Colonic mucosa (tissue), 4 donors: ENCODE measurements at regions not wholly inside any gene's neighbourhood (a gene's known extent, or its start where the extent isn't known, plus 50 kb on each side); places are given as distances from the start of the nearest gene placed in this dataset.

ENCODE experiments used
- DNase-seq: peaks from one replicate; pipeline ENCODE4 v3.0.0-alpha.2; 2020
- H3K27ac ChIP-seq: fragments of 200-600 bp; one replicate; pipeline ENCODE4 v1.8.0; 2021
- H3K27me3 ChIP-seq: fragments of 200-600 bp; one replicate; pipeline ENCODE4 v1.8.0; 2021
- H3K36me3 ChIP-seq: fragments of 200-600 bp; one replicate; pipeline ENCODE4 v1.8.0; 2021
- H3K4me1 ChIP-seq: fragments of 200-600 bp; one replicate; pipeline ENCODE4 v1.8.0; 2021; ENCODE audit warnings: mild to moderate bottlenecking
- H3K4me3 ChIP-seq: fragments of 200-600 bp; one replicate; pipeline ENCODE4 v1.8.0; 2021
- H3K9ac ChIP-seq, 2 donors: one replicate each; pipeline ENCODE4 v1.7.0; 2013; ENCODE audit warnings: control low read depth in 2 of 2, low read depth in 2 of 2, low read length in 2 of 2
- H3K9me3 ChIP-seq: fragments of 200-600 bp; one replicate; pipeline ENCODE4 v1.8.0; 2021
- intact Hi-C: fragments of 100-400 bp; cut with DNase I; formaldehyde crosslinking; loops from one replicate; pipeline ENCODE4 v1.14.1; 2022
- TF ChIP-seq, protein P1 (sequence below): fragments of 200-600 bp; IDR thresholded peaks from one replicate; pipeline ENCODE4 v1.8.0; 2022; ENCODE audit warnings: antibody characterized with exemption, mild to moderate bottlenecking
- donor health status: healthy.
- donor health status: DM: no; HTN: no; CAD: no.
- donor health status: DM: no; HTN: no; CAD: no.

DNA sequence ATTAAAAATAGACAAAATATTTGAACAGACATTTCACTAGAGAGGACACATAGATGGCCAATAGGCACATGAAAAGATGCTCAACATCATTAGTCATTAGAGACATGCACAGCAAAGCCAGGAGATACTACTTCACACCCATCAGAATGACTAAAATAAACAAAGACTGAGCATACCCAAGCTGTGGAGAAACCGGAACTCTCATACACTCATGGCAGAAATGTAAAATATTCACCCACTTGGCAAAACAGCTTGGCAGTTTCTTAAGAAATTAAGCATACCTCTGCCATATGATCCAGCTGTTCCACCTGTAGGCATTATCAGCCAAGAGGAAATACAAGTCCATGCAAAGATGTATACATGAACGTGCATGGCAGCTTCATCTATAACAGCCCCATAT lies 213.4 kb downstream of the TSHZ3 start:
- Histone ChIP-seq H3K36me3 (no peaks in the 10 kb centered on the region), H3K9me3 (no peaks in the 10 kb centered on the region), H3K4me1 (no peaks in the 10 kb centered on the region), H3K4me3 (no peak overlapping the region), H3K27ac (no peak overlapping the region), H3K9ac (no peak overlapping the region), H3K27me3 (no peaks in the 10 kb centered on the region)
- intact Hi-C loops = no loop called here
- DNase-seq = no peak
- TF ChIP-seq, protein P1, sequence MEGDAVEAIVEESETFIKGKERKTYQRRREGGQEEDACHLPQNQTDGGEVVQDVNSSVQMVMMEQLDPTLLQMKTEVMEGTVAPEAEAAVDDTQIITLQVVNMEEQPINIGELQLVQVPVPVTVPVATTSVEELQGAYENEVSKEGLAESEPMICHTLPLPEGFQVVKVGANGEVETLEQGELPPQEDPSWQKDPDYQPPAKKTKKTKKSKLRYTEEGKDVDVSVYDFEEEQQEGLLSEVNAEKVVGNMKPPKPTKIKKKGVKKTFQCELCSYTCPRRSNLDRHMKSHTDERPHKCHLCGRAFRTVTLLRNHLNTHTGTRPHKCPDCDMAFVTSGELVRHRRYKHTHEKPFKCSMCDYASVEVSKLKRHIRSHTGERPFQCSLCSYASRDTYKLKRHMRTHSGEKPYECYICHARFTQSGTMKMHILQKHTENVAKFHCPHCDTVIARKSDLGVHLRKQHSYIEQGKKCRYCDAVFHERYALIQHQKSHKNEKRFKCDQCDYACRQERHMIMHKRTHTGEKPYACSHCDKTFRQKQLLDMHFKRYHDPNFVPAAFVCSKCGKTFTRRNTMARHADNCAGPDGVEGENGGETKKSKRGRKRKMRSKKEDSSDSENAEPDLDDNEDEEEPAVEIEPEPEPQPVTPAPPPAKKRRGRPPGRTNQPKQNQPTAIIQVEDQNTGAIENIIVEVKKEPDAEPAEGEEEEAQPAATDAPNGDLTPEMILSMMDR = no peak

DNA sequence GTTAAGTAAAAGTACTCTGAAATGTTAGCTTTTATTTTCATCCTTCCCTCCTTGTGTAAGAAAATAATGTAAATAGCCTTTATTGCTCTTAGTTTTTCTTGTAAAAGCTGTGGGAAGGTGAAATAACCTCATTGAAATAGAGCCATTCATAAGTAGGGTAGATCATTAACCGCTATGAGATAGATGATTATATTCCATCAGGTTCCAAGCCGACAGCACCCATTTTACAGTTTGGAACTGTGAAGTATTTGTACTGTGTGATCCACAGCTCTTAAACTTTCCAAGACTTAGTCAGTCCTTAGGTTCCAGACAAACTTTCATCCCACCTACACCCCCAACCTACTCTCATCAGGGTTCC lies 216.5 kb downstream of the TSHZ3 start:
- no peaks in the 10 kb centered on the region for H3K36me3 ChIP-seq
- intact Hi-C loops = no loop called here
- no peak overlapping the region for H3K9ac ChIP-seq
- H3K27ac ChIP-seq = no peak overlapping the region
- H3K9me3 ChIP-seq = no peaks in the 10 kb centered on the region
- no peaks in the 10 kb centered on the region for H3K27me3 ChIP-seq
- TF ChIP-seq, protein P1 = no peak
- no peak overlapping the region for H3K4me3 ChIP-seq
- DNase-seq = no peak
- H3K4me1 ChIP-seq = no peaks in the 10 kb centered on the region

DNA sequence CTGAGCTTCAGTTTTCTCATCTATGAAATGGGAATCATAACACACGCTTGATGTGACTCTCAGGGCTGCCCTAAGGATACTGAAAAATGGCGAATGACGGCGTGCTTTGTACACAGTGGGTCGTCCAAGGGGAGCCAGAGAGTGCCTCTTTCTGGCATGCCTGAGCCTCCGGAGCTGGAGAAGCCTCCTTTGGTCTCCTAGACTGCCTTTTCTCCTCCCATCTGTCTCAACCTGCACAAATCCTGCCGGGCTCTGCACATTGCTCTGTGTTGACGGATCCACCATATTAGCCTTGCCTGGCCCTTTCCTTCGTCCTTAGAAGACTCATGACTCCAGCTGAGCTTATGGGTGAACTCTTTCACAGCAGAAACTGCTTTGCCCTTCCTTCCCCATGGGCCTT lies 220.9 kb downstream of the TSHZ3 start:
- DNase-seq = no peak
- TF ChIP-seq, protein P1 = no peak
- intact Hi-C loops = no loop called here
- no peak overlapping the region for H3K27ac ChIP-seq
- H3K4me1 ChIP-seq = no peaks in the 10 kb centered on the region
- H3K4me3 ChIP-seq = no peak overlapping the region
- H3K36me3 ChIP-seq = no peaks in the 10 kb centered on the region
- H3K9me3 ChIP-seq = no peaks in the 10 kb centered on the region
- no peak overlapping the region for H3K9ac ChIP-seq
- no peaks in the 10 kb centered on the region for H3K27me3 ChIP-seq

DNA sequence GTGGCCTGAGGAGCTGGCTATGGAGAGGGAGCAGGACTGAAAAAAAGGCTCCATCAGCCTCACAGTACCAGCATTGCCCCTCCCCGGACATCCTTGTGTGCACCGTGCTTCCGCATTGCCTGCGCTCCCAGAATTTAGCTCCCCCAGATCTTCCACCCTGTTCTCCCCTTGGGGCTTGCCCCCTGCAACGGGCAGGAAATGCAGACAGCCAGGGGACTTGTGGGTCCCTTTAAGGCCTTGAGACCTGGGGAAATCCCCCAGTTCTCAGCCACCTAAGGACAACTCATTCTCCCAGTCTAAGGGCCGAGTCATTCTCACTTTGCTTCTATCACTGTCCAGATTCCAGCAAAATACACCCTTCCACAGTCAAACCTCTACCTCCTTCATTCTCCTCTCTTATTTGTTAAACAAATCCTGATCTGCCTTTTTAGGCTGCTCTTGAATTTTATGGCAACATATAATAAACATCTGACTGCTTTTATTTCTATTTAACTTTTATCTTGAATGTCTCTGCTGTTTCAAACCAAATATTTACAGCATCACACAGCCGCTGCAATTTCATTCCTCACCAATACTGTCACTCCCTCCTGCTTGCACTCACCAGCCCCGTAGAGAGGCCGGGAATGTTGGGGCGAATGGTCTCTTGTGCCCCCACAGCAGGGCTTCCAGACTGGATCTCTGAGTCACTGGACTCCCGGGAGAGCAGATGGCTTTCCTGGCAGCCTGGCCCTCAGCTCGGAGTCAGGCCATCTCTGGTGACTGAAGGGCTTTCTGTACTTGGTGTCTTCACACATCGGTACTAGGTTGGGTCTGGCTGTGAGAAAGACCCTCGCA lies 221.9 kb downstream of the TSHZ3 start:
- no peak overlapping the region for H3K27ac ChIP-seq
- H3K36me3 ChIP-seq = no peaks in the 10 kb centered on the region
- peak; percentile 28 for DNase-seq
- no peak overlapping the region for H3K9ac ChIP-seq
- no peaks in the 10 kb centered on the region for H3K9me3 ChIP-seq
- no peak overlapping the region for H3K4me3 ChIP-seq
- no peaks in the 10 kb centered on the region for H3K27me3 ChIP-seq
- intact Hi-C loops = no loop called here
- TF ChIP-seq, protein P1 = no peak
- H3K4me1 ChIP-seq = no peaks in the 10 kb centered on the region

DNA sequence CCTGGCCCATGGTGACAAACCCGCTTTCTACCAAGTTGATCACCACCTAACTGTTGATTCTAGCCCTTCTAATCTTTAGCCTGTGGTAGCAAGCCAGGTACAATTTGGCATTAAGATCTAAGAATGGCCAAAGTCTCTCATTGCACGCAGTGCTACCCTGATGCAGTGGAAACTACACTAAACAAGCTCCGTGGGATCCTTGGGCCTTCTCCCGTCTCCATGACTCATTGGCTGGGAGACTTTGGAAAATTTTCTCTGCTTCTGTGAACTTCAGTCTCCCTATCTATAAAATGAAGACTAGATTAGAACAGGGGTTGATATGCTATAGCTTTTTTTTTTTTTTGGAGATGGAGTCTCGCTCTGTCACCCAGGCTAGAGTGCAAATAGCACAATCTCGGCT lies 223.0 kb downstream of the TSHZ3 start:
- intact Hi-C loops = no loop called here
- no peaks in the 10 kb centered on the region for H3K4me1 ChIP-seq
- no peak overlapping the region for H3K27ac ChIP-seq
- no peaks in the 10 kb centered on the region for H3K27me3 ChIP-seq
- TF ChIP-seq, protein P1 = no peak
- DNase-seq = no peak
- H3K9me3 ChIP-seq = no peaks in the 10 kb centered on the region
- no peaks in the 10 kb centered on the region for H3K36me3 ChIP-seq
- no peak overlapping the region for H3K9ac ChIP-seq
- no peak overlapping the region for H3K4me3 ChIP-seq
